GM19395 (cell line): ENCODE measurements at regions not wholly inside any gene's neighbourhood (a gene's known extent, or its start where the extent isn't known, plus 50 kb on each side); places are given as distances from the start of the nearest gene placed in this dataset.

Experiments
- ATAC-seq: cut with Tn5 transposase; IDR thresholded peaks from one replicate; pipeline ENCODE4 v1.9.1; 2021; ENCODE audit warnings: mild to moderate bottlenecking, moderate library complexity; ENCODE audit not compliant: unreplicated experiment

- ATAC-seq, result no peak
Measured at GRCh38 chr2:217420854-217421253, 561.0 kb upstream of the TNP1 start.

GRCh38 chr2:217419055-217419671 lies 559.3 kb upstream of the TNP1 start:
- ATAC-seq, result no peak

- no peak for ATAC-seq
Measured at GRCh38 chr2:217418544-217418943, 558.7 kb upstream of the TNP1 start.

- no peak for ATAC-seq
Measured at GRCh38 chr2:217418090-217418489, 558.2 kb upstream of the TNP1 start.

- no peak for ATAC-seq
Measured at GRCh38 chr2:217417536-217417935, 557.7 kb upstream of the TNP1 start.

GRCh38 chr2:217415316-217415715 lies 555.5 kb upstream of the TNP1 start:
- peak; percentile 99 for ATAC-seq

GRCh38 chr2:217414429-217414828 lies 554.6 kb upstream of the TNP1 start:
- ATAC-seq, result no peak

- ATAC-seq, result no peak
Measured at GRCh38 chr2:217413193-217413592, 553.3 kb upstream of the TNP1 start.

- no peak for ATAC-seq
Measured at GRCh38 chr2:217412721-217413120, 552.9 kb upstream of the TNP1 start.

- ATAC-seq, result no peak
Measured at GRCh38 chr2:217412277-217412676, 552.4 kb upstream of the TNP1 start.

GRCh38 chr2:217410681-217410960 lies 550.8 kb upstream of the TNP1 start:
- ATAC-seq, result no peak

GRCh38 chr2:217409949-217410680 lies 550.3 kb upstream of the TNP1 start:
- no peak for ATAC-seq

- no peak for ATAC-seq
Measured at GRCh38 chr2:217407362-217407761, 547.5 kb upstream of the TNP1 start.

GRCh38 chr2:217404236-217404760 lies 544.4 kb upstream of the TNP1 start:
- no peak for ATAC-seq

GRCh38 chr2:217402761-217403383 lies 543.0 kb upstream of the TNP1 start:
- ATAC-seq, result no peak

GRCh38 chr2:217402144-217402543 lies 542.3 kb upstream of the TNP1 start:
- no peak for ATAC-seq

- ATAC-seq, result no peak
Measured at GRCh38 chr2:217399291-217399690, 539.4 kb upstream of the TNP1 start.

GRCh38 chr2:217398860-217399259 lies 539.0 kb upstream of the TNP1 start:
- ATAC-seq, result no peak

GRCh38 chr2:217398101-217398500 lies 538.2 kb upstream of the TNP1 start:
- no peak for ATAC-seq

GRCh38 chr2:217396586-217396985 lies 536.7 kb upstream of the TNP1 start:
- ATAC-seq, result no peak

GRCh38 chr2:217396165-217396564 lies 536.3 kb upstream of the TNP1 start:
- no peak for ATAC-seq
